ENCODE measurements at regions not wholly inside any gene's neighbourhood (a gene's known extent, or its start where the extent isn't known, plus 50 kb on each side); places are given as distances from the start of the nearest gene placed in this dataset.

DNA sequence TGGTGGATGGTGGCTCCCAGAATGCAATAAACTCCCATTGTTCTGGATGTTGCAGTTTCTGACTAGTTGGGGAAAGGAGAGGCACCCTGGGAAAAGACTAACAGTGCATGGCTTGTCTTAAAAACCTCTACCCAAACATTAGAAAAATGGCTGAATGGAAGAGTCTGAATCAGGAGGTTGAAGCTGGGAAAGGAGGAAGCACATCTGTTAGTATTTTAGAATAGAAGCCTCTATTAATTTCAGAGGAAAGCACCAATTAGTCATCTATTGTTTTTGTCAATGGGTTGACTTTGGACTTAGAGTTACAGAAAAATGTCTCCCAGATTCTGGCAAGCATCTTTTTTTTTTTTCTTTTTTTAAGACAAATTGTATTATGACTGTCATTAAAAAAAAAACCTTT, 56.1 kb upstream of the ELMO1 start:
- Histone ChIP-seq H3K9ac (ENCODE audit: low read length) (no peak overlapping the region), H3K4me1 (ENCODE audit: low read length) (no peaks in the 10 kb centered on the region), H3K27me3 (ENCODE audit: low read depth, low read length) (peaks cover 50% of the 10 kb centered on the region), H3K27ac (ENCODE audit: low read length) (no peak overlapping the region), H2AFZ (ENCODE audit: low read depth, low read length) (no peak overlapping the region), H3K36me3 (replicated peaks; ENCODE audit: low read depth, low read length) (no peaks in the 10 kb centered on the region), H4K20me1 (ENCODE audit: insufficient read depth, low read length) (no peaks in the 10 kb centered on the region), H3K4me3 (ENCODE audit: low read length) (no peak overlapping the region), H3K9me3 (ENCODE audit: insufficient read depth, low read length) (no peaks in the 10 kb centered on the region), H3K79me2 (ENCODE audit: low read length) (no peaks in the 10 kb centered on the region), H3K4me2 (ENCODE audit: low read length) (no peak overlapping the region)
- no peak for TF ChIP-seq EZH2phosphoT487 (IDR thresholded peaks at IDR 0.05; ENCODE audit: low read depth)

GRCh38 chr7:37505750-37506353, 57.2 kb upstream of the ELMO1 start:
- TF ChIP-seq CTCF (IDR thresholded peaks at IDR 0.05; ENCODE audit: low read depth, low read length) (no peak), EZH2phosphoT487 (IDR thresholded peaks at IDR 0.05; ENCODE audit: low read depth) (no peak)
- no peaks in the 10 kb centered on the region for H3K79me2 ChIP-seq (ENCODE audit: low read length)
- H2AFZ ChIP-seq (ENCODE audit: low read depth, low read length): no peak overlapping the region
- peaks cover 50% of the 10 kb centered on the region for H3K27me3 ChIP-seq (ENCODE audit: low read depth, low read length)
- H3K27ac ChIP-seq (ENCODE audit: low read length): no peak overlapping the region
- H3K9ac ChIP-seq (ENCODE audit: low read length): no peak overlapping the region
- no peaks in the 10 kb centered on the region for H4K20me1 ChIP-seq (ENCODE audit: insufficient read depth, low read length)
- H3K4me3 ChIP-seq (ENCODE audit: low read length): no peak overlapping the region
- H3K36me3 ChIP-seq (replicated peaks; ENCODE audit: low read depth, low read length): no peaks in the 10 kb centered on the region
- no peak overlapping the region for H3K4me2 ChIP-seq (ENCODE audit: low read length)
- H3K4me1 ChIP-seq (ENCODE audit: low read length): no peaks in the 10 kb centered on the region
- H3K9me3 ChIP-seq (ENCODE audit: insufficient read depth, low read length): no peaks in the 10 kb centered on the region

- peaks cover 60% of the 10 kb centered on the region for H3K27me3 ChIP-seq (ENCODE audit: low read depth, low read length)
- H3K4me1 ChIP-seq (ENCODE audit: low read length): no peaks in the 10 kb centered on the region
- no peak overlapping the region for H3K27ac ChIP-seq (ENCODE audit: low read length)
- H3K4me3 ChIP-seq (ENCODE audit: low read length): no peak overlapping the region
- no peaks in the 10 kb centered on the region for H3K36me3 ChIP-seq (replicated peaks; ENCODE audit: low read depth, low read length)
- TF ChIP-seq CTCF (IDR thresholded peaks at IDR 0.05; ENCODE audit: low read depth, low read length): no peak
- no peak for TF ChIP-seq EZH2phosphoT487 (IDR thresholded peaks at IDR 0.05; ENCODE audit: low read depth)
- no peaks in the 10 kb centered on the region for H4K20me1 ChIP-seq (ENCODE audit: insufficient read depth, low read length)
- H3K4me2 ChIP-seq (ENCODE audit: low read length): no peak overlapping the region
- no peaks in the 10 kb centered on the region for H3K9me3 ChIP-seq (ENCODE audit: insufficient read depth, low read length)
- H3K79me2 ChIP-seq (ENCODE audit: low read length): no peaks in the 10 kb centered on the region
- H3K9ac ChIP-seq (ENCODE audit: low read length): no peak overlapping the region
- no peak overlapping the region for H2AFZ ChIP-seq (ENCODE audit: low read depth, low read length)
Observed at GRCh38 chr7:37508118-37508517, 59.5 kb upstream of the ELMO1 start.

GRCh38 chr7:37510043-37510634, 61.5 kb upstream of the ELMO1 start:
- H3K36me3 ChIP-seq (replicated peaks; ENCODE audit: low read depth, low read length): no peaks in the 10 kb centered on the region
- H3K4me3 ChIP-seq (ENCODE audit: low read length): no peak overlapping the region
- H3K4me2 ChIP-seq (ENCODE audit: low read length): no peak overlapping the region
- peaks cover 55% of the 10 kb centered on the region for H3K27me3 ChIP-seq (ENCODE audit: low read depth, low read length)
- no peak overlapping the region for H2AFZ ChIP-seq (ENCODE audit: low read depth, low read length)
- no peak overlapping the region for H3K9ac ChIP-seq (ENCODE audit: low read length)
- no peaks in the 10 kb centered on the region for H4K20me1 ChIP-seq (ENCODE audit: insufficient read depth, low read length)
- H3K79me2 ChIP-seq (ENCODE audit: low read length): no peaks in the 10 kb centered on the region
- TF ChIP-seq CTCF (IDR thresholded peaks at IDR 0.05; ENCODE audit: low read depth, low read length): peak; percentile 83
- no peak for TF ChIP-seq EZH2phosphoT487 (IDR thresholded peaks at IDR 0.05; ENCODE audit: low read depth)
- H3K4me1 ChIP-seq (ENCODE audit: low read length): no peaks in the 10 kb centered on the region
- H3K9me3 ChIP-seq (ENCODE audit: insufficient read depth, low read length): no peaks in the 10 kb centered on the region
- H3K27ac ChIP-seq (ENCODE audit: low read length): no peak overlapping the region
